MG63 (cell line): ENCODE measurements at regions not wholly inside any gene's neighbourhood (a gene's known extent, or its start where the extent isn't known, plus 50 kb on each side); places are given as distances from the start of the nearest gene placed in this dataset.
"Not testable (repeated sequence)": the region's sequence is repeated elsewhere in the genome, so short reads cannot be mapped to it uniquely, and the experiment has no call there.

Experiments used
- DNase-seq: peaks from one replicate; pipeline ENCODE4 v3.0.0-alpha.2; 2020
- H3K27me3 ChIP-seq: fragments of 250-450 bp; sonication (Bioruptor Pico); 2 replicates; pipeline ENCODE4 v1.5.1; 2020; ENCODE audit warnings: mild to moderate bottlenecking, moderate library complexity
- H3K36me3 ChIP-seq: fragments of 250-450 bp; sonication (Bioruptor Pico); 2 replicates; pipeline ENCODE4 v1.5.1; 2020; ENCODE audit warnings: mild to moderate bottlenecking, moderate library complexity
- H3K4me3 ChIP-seq: fragments of 250-450 bp; sonication (Bioruptor Pico); 2 replicates; pipeline ENCODE4 v1.5.1; 2020; ENCODE audit warnings: mild to moderate bottlenecking, moderate library complexity
- H3K9me3 ChIP-seq: fragments of 250-450 bp; sonication (Bioruptor Pico); 2 replicates; pipeline ENCODE4 v1.5.1; 2020; ENCODE audit warnings: mild to moderate bottlenecking, moderate library complexity

GRCh38 chr17:33862772-33863602, 392.1 kb upstream of the CCL2 start:
- Histone ChIP-seq H3K9me3 (no peaks in the 10 kb centered on the region), H3K27me3 (peaks cover 2% of the 10 kb centered on the region; the same call in 1 of the 2 replicates), H3K4me3 (no peak overlapping the region), H3K36me3 (no peaks in the 10 kb centered on the region)
- DNase-seq: no peak

- H3K27me3 ChIP-seq: peaks cover 2% of the 10 kb centered on the region; the same call in 1 of the 2 replicates
- H3K9me3 ChIP-seq: no peaks in the 10 kb centered on the region
- no peaks in the 10 kb centered on the region for H3K36me3 ChIP-seq
- H3K4me3 ChIP-seq: no peak overlapping the region
- no peak for DNase-seq
Measured at GRCh38 chr17:33864758-33865229, 390.3 kb upstream of the CCL2 start.

- Histone ChIP-seq H3K4me3 (no peak overlapping the region), H3K27me3 (no peaks in the 10 kb centered on the region), H3K36me3 (no peaks in the 10 kb centered on the region), H3K9me3 (no peaks in the 10 kb centered on the region)
- no peak for DNase-seq
Measured at GRCh38 chr17:33868899-33869298, 386.2 kb upstream of the CCL2 start.

GRCh38 chr17:33870936-33871335, 384.1 kb upstream of the CCL2 start:
- no peaks in the 10 kb centered on the region for H3K36me3 ChIP-seq
- no peaks in the 10 kb centered on the region for H3K9me3 ChIP-seq
- no peak for DNase-seq
- H3K27me3 ChIP-seq: no peaks in the 10 kb centered on the region
- H3K4me3 ChIP-seq: no peak overlapping the region

- no peaks in the 10 kb centered on the region for H3K9me3 ChIP-seq
- H3K4me3 ChIP-seq: no peak overlapping the region
- no peaks in the 10 kb centered on the region for H3K27me3 ChIP-seq
- DNase-seq: peak; percentile 73
- H3K36me3 ChIP-seq: no peaks in the 10 kb centered on the region
Measured at GRCh38 chr17:33871720-33872540, 383.2 kb upstream of the CCL2 start.

- Histone ChIP-seq H3K4me3 (no peak overlapping the region), H3K9me3 (no peaks in the 10 kb centered on the region), H3K27me3 (no peaks in the 10 kb centered on the region), H3K36me3 (no peaks in the 10 kb centered on the region)
- DNase-seq: no peak
Measured at GRCh38 chr17:33873201-33873617, 381.9 kb upstream of the CCL2 start.

GRCh38 chr17:33874617-33875060, 380.4 kb upstream of the CCL2 start:
- no peak for DNase-seq
- H3K27me3 ChIP-seq: no peaks in the 10 kb centered on the region
- H3K9me3 ChIP-seq: no peaks in the 10 kb centered on the region
- H3K36me3 ChIP-seq: no peaks in the 10 kb centered on the region
- no peak overlapping the region for H3K4me3 ChIP-seq

- DNase-seq: no peak
- no peaks in the 10 kb centered on the region for H3K9me3 ChIP-seq
- H3K27me3 ChIP-seq: 0 out of 2 replicates have a peak, but pooled peaks cover 3% of the 10 kb centered on the region
- H3K4me3 ChIP-seq: no peak overlapping the region
- H3K36me3 ChIP-seq: no peaks in the 10 kb centered on the region
Measured at GRCh38 chr17:33875973-33876372, 379.1 kb upstream of the CCL2 start.

GRCh38 chr17:33882273-33882672, 372.8 kb upstream of the CCL2 start:
- not testable (repeated sequence) for H3K4me3 ChIP-seq, H3K9me3 ChIP-seq, H3K27me3 ChIP-seq, DNase-seq, H3K36me3 ChIP-seq

- not testable (repeated sequence) for DNase-seq, H3K9me3 ChIP-seq, H3K36me3 ChIP-seq, H3K4me3 ChIP-seq, H3K27me3 ChIP-seq
Measured at GRCh38 chr17:33882677-33883076, 372.4 kb upstream of the CCL2 start.

- Histone ChIP-seq H3K9me3 (no peaks in the 10 kb centered on the region), H3K4me3 (no peak overlapping the region), H3K36me3 (no peaks in the 10 kb centered on the region), H3K27me3 (peaks cover 3% of the 10 kb centered on the region; the same call in 1 of the 2 replicates)
- DNase-seq: peak; percentile 14
Measured at GRCh38 chr17:33888455-33888854, 366.6 kb upstream of the CCL2 start.

GRCh38 chr17:33889040-33889439, 366.0 kb upstream of the CCL2 start:
- Histone ChIP-seq H3K36me3 (no peaks in the 10 kb centered on the region), H3K9me3 (no peaks in the 10 kb centered on the region), H3K4me3 (no peak overlapping the region), H3K27me3 (peaks cover 3% of the 10 kb centered on the region; the same call in 1 of the 2 replicates)
- no peak for DNase-seq

GRCh38 chr17:33889766-33890165, 365.3 kb upstream of the CCL2 start:
- Histone ChIP-seq H3K9me3 (no peaks in the 10 kb centered on the region), H3K4me3 (no peak overlapping the region), H3K27me3 (peaks cover 3% of the 10 kb centered on the region; the same call in 1 of the 2 replicates), H3K36me3 (no peaks in the 10 kb centered on the region)
- no peak for DNase-seq

- Histone ChIP-seq H3K36me3 (no peaks in the 10 kb centered on the region), H3K27me3 (no peaks in the 10 kb centered on the region), H3K9me3 (no peaks in the 10 kb centered on the region), H3K4me3 (no peak overlapping the region)
- no peak for DNase-seq
Measured at GRCh38 chr17:33892717-33893591, 362.1 kb upstream of the CCL2 start.

- DNase-seq: no peak
- no peaks in the 10 kb centered on the region for H3K27me3 ChIP-seq
- no peaks in the 10 kb centered on the region for H3K9me3 ChIP-seq
- H3K4me3 ChIP-seq: no peak overlapping the region
- H3K36me3 ChIP-seq: no peaks in the 10 kb centered on the region
Measured at GRCh38 chr17:33895491-33895890, 359.6 kb upstream of the CCL2 start.

GRCh38 chr17:33896263-33896662, 358.8 kb upstream of the CCL2 start:
- H3K9me3 ChIP-seq: no peaks in the 10 kb centered on the region
- H3K4me3 ChIP-seq: no peak overlapping the region
- no peaks in the 10 kb centered on the region for H3K36me3 ChIP-seq
- DNase-seq: no peak
- no peaks in the 10 kb centered on the region for H3K27me3 ChIP-seq
